SK-N-SH (cell line): ENCODE measurements at regions not wholly inside any gene's neighbourhood (a gene's known extent, or its start where the extent isn't known, plus 50 kb on each side); places are given as distances from the start of the nearest gene placed in this dataset.

ENCODE experiments used
- CTCF ChIA-PET: fragments of 300-600, 350-600 bp; formaldehyde crosslinking; extraction: SDS; loops from one replicate; lab custom pipeline; 2021; lab: Yijun Ruan, JAX
- POLR2A ChIA-PET: fragments of 350-600 bp; sonication (Branson Sonifier 250); formaldehyde crosslinking; extraction: SDS; loops from one replicate; lab custom pipeline; 2020; ENCODE audit warnings: antibody characterized with exemption, inconsistent platforms; lab: Yijun Ruan, JAX
- DNase-seq: peaks from one replicate; pipeline ENCODE4 v3.0.0; 2012
- H2AFZ ChIP-seq: fragments of 200-600 bp; sonication (generic); 2 replicates; pipeline ENCODE4 v1.8.1; 2016; ENCODE audit warnings: antibody characterized with exemption, mild to moderate bottlenecking, low read depth
- H3F3A ChIP-seq: fragments of 200-600 bp; sonication (generic); replicated peaks from 2 replicates; pipeline ENCODE3; 2016; ENCODE audit warnings: antibody characterized with exemption, mild to moderate bottlenecking; ENCODE audit not compliant: insufficient read depth
- H3K27ac ChIP-seq, 2 experiments: fragments of 200-500 bp in 1 of 2; fragments of 200-600 bp in 1 of 2; sonication (Bioruptor generic) in 1 of 2; sonication (generic), shearing (Covaris generic) in 1 of 2; 2 replicates each; pipeline versions ENCODE4 v1.5.1 to v1.6.1; 2014 to 2016; ENCODE audit warnings: low read depth in 2 of 2, inconsistent platforms in 1 of 2, low read length in 1 of 2, mild to moderate bottlenecking in 1 of 2, mixed read lengths in 1 of 2
- H3K27me3 ChIP-seq: fragments of 200-600 bp; sonication (generic), shearing (Covaris generic); 2 replicates; pipeline ENCODE4 v1.6.1; 2016; ENCODE audit warnings: mixed run types; ENCODE audit not compliant: insufficient read depth
- H3K36me3 ChIP-seq, 2 experiments: fragments of 200-500 bp in 1 of 2; fragments of 200-600 bp in 1 of 2; sonication (Bioruptor generic) in 1 of 2; sonication (generic) in 1 of 2; replicated peaks in 1 of 2; 2 replicates each; pipeline versions ENCODE3 to v1.5.1; 2014 to 2016; ENCODE audit warnings: low read length in 1 of 2, mild to moderate bottlenecking in 1 of 2; ENCODE audit not compliant: insufficient read depth in 2 of 2, control insufficient read depth in 1 of 2
- H3K4me1 ChIP-seq, 2 experiments: fragments of 200-500 bp in 1 of 2; fragments of 200-600 bp in 1 of 2; sonication (Bioruptor generic) in 1 of 2; sonication (generic), shearing (Covaris generic) in 1 of 2; 2 replicates each; pipeline versions ENCODE4 v1.5.1 to v1.6.1; 2014 to 2016; ENCODE audit warnings: low read depth in 1 of 2, low read length in 1 of 2, mixed run types in 1 of 2; ENCODE audit not compliant: insufficient read depth in 2 of 2, control insufficient read depth in 1 of 2
- H3K4me2 ChIP-seq: fragments of 200-600 bp; sonication (generic), shearing (Covaris generic); 2 replicates; pipeline ENCODE4 v1.6.1; 2017; ENCODE audit warnings: mixed run types
- H3K4me3 ChIP-seq, 2 experiments: fragments of 200-500 bp in 1 of 2; fragments of 200-600 bp in 1 of 2; sonication (Bioruptor generic) in 1 of 2; sonication (generic), shearing (Covaris generic) in 1 of 2; 2 replicates each; pipeline versions ENCODE4 v1.5.1 to v1.8.1; 2014 to 2016; ENCODE audit warnings: low read depth in 2 of 2, inconsistent platforms in 1 of 2, low read length in 1 of 2, mild to moderate bottlenecking in 1 of 2, mixed read lengths in 1 of 2, moderate library complexity in 1 of 2
- H3K79me2 ChIP-seq: fragments of 200-600 bp; sonication (generic); 2 replicates; pipeline ENCODE4 v1.8.1; 2017; ENCODE audit warnings: mild to moderate bottlenecking; ENCODE audit not compliant: insufficient read depth
- H3K9ac ChIP-seq: fragments of 200-600 bp; sonication (generic); 2 replicates; pipeline ENCODE4 v1.6.1; 2017; ENCODE audit warnings: mixed run types
- H3K9me2 ChIP-seq: fragments of 200-600 bp; sonication (generic); 2 replicates; pipeline ENCODE4 v1.6.1; 2017; ENCODE audit warnings: mixed run types
- H3K9me3 ChIP-seq: fragments of 200-600 bp; sonication (generic); 2 replicates; pipeline ENCODE4 v1.6.1; 2017; ENCODE audit warnings: mixed run types, mild to moderate bottlenecking, moderate library complexity
- H4K20me1 ChIP-seq: fragments of 200-600 bp; sonication (generic); 2 replicates; pipeline ENCODE4 v1.6.1; 2017; ENCODE audit warnings: mild to moderate bottlenecking, mixed run types; ENCODE audit not compliant: insufficient read depth
- CTCF ChIP-seq: fragments of 200-600 bp; sonication (generic); IDR thresholded peaks from 2 replicates; pipeline ENCODE4 v1.6.1; 2017; ENCODE audit warnings: antibody characterized with exemption, mild to moderate bottlenecking, moderate library complexity
- EZH2phosphoT487 ChIP-seq: fragments of 200-600 bp; sonication (generic); IDR thresholded peaks from 2 replicates; pipeline ENCODE4 v1.6.1; 2017; ENCODE audit warnings: low read depth, mixed run types, mild to moderate bottlenecking, antibody characterized with exemption, moderate library complexity, borderline replicate concordance
- FOXJ3 ChIP-seq: sonication (generic); formaldehyde crosslinking; IDR thresholded peaks from 2 replicates; pipeline ENCODE4 v1.5.1; 2020; ENCODE audit warnings: mild to moderate bottlenecking, missing genetic modification reagents
- MAX ChIP-seq: IDR thresholded peaks from 2 replicates; pipeline ENCODE4 v1.4.0; 2012; ENCODE audit warnings: low read depth
- POLR2AphosphoS5 ChIP-seq: IDR thresholded peaks from 2 replicates; pipeline ENCODE4 v1.6.1; 2012; ENCODE audit warnings: low read depth, low read length
- SIN3A ChIP-seq: IDR thresholded peaks from 2 replicates; pipeline ENCODE4 v1.6.1; 2012; ENCODE audit warnings: low read depth, mild to moderate bottlenecking, low read length, moderate library complexity, borderline replicate concordance
- SMC3 ChIP-seq: IDR thresholded peaks from 2 replicates; pipeline ENCODE4 v1.6.1; 2012; ENCODE audit warnings: low read depth, low read length, improper control_type of control experiment
- TCF12 ChIP-seq: IDR thresholded peaks from 2 replicates; pipeline ENCODE4 v1.4.0; 2012
- WGBS: methylation state at CpG from one replicate; pipeline ENCODE4 v1.1.6; 2017; ENCODE audit warnings: low lambda C conversion rate; 5-methylcytosine and 5-hydroxymethylcytosine counted together
- TF ChIP-seq, protein P1 (sequence below): IDR thresholded peaks from 2 replicates; pipeline ENCODE4 v1.4.0; 2012; ENCODE audit warnings: low read depth, borderline replicate concordance

DNA sequence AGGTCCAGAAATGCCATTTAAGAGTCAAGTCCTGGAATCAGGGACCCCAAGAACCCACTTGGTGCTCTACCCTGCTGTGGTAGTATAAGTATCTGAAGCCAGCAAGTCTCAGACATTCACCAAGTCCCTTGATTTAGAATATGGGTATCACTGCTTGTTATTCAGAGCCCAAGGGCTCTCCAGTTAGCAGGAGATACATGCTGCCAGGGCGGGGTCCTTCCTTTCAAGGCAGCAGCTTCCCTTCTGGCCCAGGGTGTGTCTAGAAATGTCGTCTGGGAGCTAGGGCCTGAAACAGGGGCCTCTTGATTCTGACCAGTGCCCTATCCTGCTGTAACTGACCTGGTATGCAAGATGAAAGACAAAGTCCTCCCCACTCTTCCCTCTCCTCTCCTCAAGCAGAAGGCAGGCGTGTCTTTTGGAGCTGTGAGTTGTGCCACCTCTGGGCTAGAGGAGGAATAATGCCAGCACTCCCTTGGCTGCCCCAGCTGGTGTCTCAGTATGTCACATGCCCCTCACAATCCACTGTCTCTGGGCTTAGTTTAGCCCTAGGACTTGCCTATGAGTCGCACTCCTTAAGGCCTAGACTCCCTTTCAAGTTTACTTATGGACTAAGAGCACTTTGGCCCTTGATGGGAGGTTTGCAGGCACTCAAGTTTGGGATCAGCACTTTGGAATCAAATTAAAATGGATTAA is 200.2 kb downstream of the MRPL39 start:
- Histone ChIP-seq H3K27ac (no peak overlapping the region), H3K79me2 (no peaks in the 10 kb centered on the region), H3K36me3 (no peaks in the 10 kb centered on the region), H3K27me3 (no peaks in the 10 kb centered on the region), H3K9me2 (0 out of 2 replicates have a peak, but pooled peaks cover 4% of the 10 kb centered on the region), H4K20me1 (no peaks in the 10 kb centered on the region), H3K4me2 (no peak overlapping the region), H2AFZ (no peak overlapping the region), H3F3A (no peaks in the 10 kb centered on the region), H3K4me1 (no peaks in the 10 kb centered on the region; a peak in 1 of 4 replicates), H3K4me3 (no peak overlapping the region), H3K9ac (no peak overlapping the region), H3K9me3 (no peaks in the 10 kb centered on the region)
- ChIA-PET POLR2A (no interaction called here), CTCF (no interaction called here)
- 54% methylated on average over 4 of the region's 4 CpGs for WGBS
- TF ChIP-seq CTCF (no peak), TCF12 (no peak), FOXJ3 (no peak)
- DNase-seq: no peak

DNA sequence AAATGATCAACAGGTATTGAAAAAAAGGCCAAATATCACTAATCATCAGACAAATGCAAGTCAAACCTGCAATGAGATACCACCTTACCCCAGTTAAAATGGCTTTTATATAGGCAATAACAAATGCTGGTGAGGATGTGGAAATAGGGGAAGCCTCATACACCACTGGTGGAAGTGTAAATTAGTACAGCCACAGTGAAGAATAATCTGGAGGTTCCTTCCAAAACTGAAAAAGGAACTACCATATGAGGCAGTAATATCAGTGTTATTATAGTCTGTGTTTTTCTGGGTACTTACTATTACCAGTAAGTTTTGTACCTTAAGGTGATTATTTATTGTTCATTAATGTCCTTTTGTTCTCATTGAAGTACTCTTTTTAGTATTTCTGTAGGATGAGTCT is 201.3 kb downstream of the MRPL39 start:
- no peak overlapping the region for H3K4me2 ChIP-seq
- H3K27me3 ChIP-seq: no peaks in the 10 kb centered on the region
- no peaks in the 10 kb centered on the region for H3K79me2 ChIP-seq
- no peaks in the 10 kb centered on the region for H3F3A ChIP-seq
- no peak overlapping the region for H3K4me3 ChIP-seq
- TF ChIP-seq MAX (no peak), POLR2AphosphoS5 (no peak), SMC3 (no peak), SIN3A (no peak), EZH2phosphoT487 (no peak)
- TF ChIP-seq, protein P1, sequence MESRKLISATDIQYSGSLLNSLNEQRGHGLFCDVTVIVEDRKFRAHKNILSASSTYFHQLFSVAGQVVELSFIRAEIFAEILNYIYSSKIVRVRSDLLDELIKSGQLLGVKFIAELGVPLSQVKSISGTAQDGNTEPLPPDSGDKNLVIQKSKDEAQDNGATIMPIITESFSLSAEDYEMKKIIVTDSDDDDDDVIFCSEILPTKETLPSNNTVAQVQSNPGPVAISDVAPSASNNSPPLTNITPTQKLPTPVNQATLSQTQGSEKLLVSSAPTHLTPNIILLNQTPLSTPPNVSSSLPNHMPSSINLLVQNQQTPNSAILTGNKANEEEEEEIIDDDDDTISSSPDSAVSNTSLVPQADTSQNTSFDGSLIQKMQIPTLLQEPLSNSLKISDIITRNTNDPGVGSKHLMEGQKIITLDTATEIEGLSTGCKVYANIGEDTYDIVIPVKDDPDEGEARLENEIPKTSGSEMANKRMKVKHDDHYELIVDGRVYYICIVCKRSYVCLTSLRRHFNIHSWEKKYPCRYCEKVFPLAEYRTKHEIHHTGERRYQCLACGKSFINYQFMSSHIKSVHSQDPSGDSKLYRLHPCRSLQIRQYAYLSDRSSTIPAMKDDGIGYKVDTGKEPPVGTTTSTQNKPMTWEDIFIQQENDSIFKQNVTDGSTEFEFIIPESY: no peak
- POLR2A ChIA-PET: no interaction called here
- H3K9me2 ChIP-seq: no peaks in the 10 kb centered on the region
- no peaks in the 10 kb centered on the region for H3K36me3 ChIP-seq
- no peaks in the 10 kb centered on the region for H4K20me1 ChIP-seq
- no peaks in the 10 kb centered on the region for H3K9me3 ChIP-seq
- no peaks in the 10 kb centered on the region; a peak in 1 of 4 replicates for H3K4me1 ChIP-seq
- CTCF ChIA-PET: no interaction called here
- H2AFZ ChIP-seq: no peak overlapping the region
- no peak overlapping the region for H3K27ac ChIP-seq
- no peak overlapping the region for H3K9ac ChIP-seq
- no peak for DNase-seq
